A172 (cell line): ENCODE measurements at regions not wholly inside any gene's neighbourhood (a gene's known extent, or its start where the extent isn't known, plus 50 kb on each side); places are given as distances from the start of the nearest gene placed in this dataset.

Experiments used
- DNase-seq: peaks from one replicate; pipeline ENCODE4 v3.0.0-alpha.2; 2015; ENCODE audit warnings: low spot score

DNA sequence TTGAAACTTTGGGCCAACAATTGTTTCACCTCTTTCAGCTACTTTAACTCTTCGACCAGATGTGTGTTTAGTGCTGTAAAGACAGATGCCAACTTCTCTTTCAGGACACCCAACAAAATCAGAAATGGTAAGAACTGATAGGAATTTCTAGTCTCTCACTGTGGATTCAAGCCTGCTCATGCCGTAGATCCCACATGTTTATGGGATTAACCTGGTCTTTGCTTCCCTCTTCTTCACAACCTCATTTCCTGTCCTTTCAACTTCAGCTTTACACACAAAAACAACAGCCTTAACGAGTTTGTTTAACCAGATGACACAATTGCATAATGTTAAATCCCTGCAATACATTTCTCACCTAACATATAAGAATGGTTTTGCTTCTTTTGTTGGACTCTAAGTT is 1031.9 kb upstream of the LRFN5 start:
- DNase-seq = no peak

- no peak for DNase-seq
These were observed 1081.4 kb upstream of the LRFN5 start for GRCh38 chr14:40525314-40525713.

- DNase-seq = no peak
These were observed 1083.6 kb upstream of the LRFN5 start for GRCh38 chr14:40523123-40523522.

DNA sequence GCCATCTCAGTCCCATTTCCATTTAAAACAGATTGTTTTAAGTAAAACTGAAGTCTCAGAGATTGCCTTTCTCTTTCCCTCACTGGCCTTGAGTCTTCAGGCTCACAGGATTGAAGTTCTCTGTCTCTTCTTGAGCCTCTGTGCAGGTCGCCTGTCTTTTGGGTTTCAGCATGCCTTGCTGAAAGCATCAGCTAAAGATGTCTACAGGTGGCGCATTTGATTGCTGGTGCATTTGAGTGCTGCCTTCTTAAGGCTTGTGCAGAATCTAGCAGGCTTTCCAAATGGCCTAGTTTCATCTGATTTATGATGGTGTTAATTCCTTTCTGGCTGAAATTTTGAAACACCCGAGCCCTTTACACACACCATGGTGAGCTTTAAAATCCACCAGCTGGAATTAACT is 1062.2 kb upstream of the FBXO33 start:
- no peak for DNase-seq

GRCh38 chr14:40487824-40488223 is 1055.6 kb upstream of the FBXO33 start:
- no peak for DNase-seq

GRCh38 chr14:40485688-40486087 is 1053.5 kb upstream of the FBXO33 start:
- no peak for DNase-seq

GRCh38 chr14:40476005-40476404 is 1043.8 kb upstream of the FBXO33 start:
- no peak for DNase-seq

- DNase-seq = no peak
These were observed 1035.7 kb upstream of the FBXO33 start for GRCh38 chr14:40467969-40468368.

- DNase-seq = no peak
These were observed 1032.3 kb upstream of the FBXO33 start for GRCh38 chr14:40464531-40464930.

GRCh38 chr14:40463886-40464285 is 1031.7 kb upstream of the FBXO33 start:
- no peak for DNase-seq

DNA sequence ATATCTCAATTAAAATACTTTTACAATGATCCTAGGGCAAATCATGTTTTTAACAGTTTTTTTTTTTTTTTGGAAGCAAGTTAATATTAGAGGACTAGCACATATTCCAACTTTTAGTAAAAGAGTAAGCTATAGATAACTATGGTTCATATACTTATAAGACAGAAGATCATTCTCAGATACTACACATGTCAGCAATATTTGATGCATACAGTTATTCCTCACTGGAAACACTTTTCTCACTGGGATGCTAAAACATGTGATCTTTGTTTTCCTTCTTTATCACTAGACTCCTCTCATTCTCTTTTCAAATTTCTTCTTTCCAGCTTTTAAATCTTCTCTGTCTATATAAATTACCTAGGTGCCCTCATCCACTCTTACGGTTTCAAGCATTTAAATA is 1020.4 kb upstream of the FBXO33 start:
- DNase-seq = no peak

DNA sequence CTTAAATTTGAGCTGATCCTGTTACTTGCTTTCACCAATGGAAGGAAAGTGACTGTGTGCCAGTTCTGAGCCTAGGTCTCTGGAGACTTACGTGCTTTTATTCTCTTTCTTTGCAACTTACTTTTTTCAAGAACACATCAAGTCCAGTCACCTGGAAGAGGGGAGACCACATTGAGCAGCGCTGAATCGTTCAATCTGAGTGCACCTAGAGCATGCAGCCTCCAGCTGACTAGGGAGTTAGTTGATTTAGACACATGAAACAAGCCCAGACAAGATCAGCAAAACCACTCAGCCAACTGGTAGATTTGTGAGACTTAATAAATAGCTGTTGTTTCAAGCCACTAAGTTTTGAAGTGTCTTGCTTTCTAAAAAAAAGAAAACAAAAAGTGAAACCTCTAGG is 1014.8 kb upstream of the FBXO33 start:
- no peak for DNase-seq

DNA sequence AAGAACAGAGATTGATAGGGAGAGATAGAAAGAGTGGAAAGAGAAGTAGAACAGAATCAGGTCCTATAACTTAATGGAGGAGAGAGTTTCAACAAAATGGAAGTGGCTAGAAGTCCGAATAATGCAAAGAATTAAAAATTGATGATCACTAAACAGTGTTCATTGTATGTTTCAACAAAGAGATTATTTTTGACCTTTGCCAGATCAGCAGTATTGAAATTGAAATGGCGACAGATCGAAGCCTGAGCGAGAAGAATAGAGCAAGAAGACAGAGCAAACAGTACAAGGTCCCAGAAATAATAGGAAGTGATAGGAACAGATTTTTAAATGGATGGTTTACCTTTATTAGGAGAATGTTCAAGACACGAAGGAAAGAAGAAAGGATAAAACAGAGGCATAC is 1012.8 kb upstream of the FBXO33 start:
- DNase-seq = no peak

DNA sequence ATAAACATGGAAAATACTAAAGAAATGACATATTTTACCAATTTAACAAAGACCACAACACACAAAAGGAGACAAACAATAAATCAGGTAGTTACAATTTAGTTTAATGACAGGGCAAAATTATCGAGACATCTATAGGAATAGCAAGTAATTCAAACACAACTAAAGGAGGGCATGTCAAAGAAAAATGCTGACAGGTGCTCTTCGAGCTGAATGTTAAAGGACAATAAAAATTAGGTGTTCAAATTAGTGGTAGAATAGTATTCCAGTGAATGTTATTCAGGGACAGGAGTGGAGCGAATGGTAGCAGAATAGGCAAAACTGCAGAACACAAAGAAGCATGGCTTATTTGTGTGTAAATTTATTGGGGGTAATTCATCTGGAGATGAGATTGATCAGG is 1004.3 kb upstream of the FBXO33 start:
- no peak for DNase-seq

DNA sequence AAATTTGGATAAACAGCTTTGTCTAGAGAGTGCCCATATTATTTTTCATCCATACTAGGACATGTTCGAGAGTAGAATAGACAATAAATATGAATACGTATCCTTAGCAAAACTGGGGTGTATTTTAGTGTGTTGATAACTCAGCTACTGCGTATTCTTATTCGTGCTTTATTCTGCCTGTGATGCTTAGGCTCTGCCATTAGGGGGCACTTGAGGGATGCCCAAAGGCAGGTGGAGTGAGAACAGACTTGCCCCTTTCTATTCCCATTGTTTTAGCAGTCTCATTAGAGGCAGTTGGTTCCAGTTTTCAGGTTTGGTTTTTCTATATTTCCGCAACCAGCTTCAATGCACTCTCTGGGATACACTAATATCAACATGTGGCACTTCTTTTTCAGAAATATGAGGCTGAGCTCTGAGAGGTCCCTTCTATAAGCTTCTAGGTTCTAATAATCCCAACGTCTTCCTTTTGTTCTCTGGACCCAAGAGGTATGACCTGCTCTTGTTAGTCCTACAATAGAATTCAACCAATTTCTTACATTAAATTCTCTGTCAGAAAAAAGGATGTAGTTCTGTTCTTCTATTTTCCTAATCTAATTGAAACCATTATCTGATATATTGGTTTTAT is 985.7 kb upstream of the FBXO33 start:
- DNase-seq = peak; percentile 47

DNA sequence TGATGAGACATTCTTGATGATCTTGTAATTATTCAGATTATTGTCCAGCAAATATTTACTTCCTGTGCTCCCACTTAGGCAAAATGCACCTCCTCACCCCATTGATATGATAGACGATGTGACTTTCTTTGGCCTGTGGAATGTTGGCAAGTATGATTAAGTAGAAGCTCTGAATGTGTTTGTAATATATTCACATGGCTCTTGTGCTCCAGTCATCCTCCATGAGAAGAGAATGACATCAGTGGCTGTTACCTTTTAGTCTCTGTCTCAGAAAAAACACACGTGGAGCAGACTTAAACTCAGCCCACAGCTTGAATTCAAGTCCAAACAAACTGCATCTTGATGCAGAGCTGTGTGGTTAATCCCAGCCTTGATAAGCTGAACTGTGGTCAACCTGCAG is 984.3 kb upstream of the FBXO33 start:
- DNase-seq = no peak

DNA sequence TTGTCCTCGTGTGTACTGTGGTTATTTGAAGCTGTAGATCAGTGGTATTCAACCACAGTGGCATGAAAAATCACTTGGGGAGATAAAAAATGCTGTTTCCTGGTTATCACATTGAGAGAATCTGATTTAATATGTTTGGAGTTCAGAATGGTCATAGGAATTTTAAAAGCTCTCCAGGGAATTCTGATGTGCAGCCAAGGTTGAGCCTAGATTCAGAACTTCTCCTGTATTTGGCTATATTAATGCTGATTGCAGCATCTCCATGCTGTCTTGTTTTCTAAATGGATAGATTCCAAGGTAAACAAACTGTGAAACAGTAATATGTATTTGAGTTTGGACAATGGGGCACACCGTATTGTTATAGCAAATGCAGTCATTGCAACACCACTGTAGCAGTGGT is 982.2 kb upstream of the FBXO33 start:
- DNase-seq = no peak

DNA sequence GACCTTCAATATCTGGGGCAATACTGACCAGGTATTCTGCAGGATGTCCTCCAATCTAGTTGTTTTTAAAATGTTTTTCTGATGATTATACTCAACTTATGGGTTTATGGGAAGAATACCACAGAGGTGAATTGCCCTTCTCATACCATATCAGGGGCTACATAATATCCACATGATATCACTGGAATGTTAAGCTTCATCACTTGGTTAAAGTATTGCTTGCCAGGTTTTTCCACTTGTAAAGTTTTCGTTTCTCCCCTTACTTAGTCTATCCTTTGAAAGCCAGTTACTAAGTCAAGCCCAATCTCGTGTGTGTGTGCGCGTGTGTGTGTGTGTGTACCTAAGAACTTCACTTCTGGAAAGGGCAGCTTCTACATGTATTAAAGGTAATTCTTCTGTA is 980.9 kb upstream of the FBXO33 start:
- DNase-seq = peak; percentile 5

GRCh38 chr14:40410708-40411107 is 978.5 kb upstream of the FBXO33 start:
- DNase-seq = no peak

GRCh38 chr14:40402957-40403356 is 970.7 kb upstream of the FBXO33 start:
- no peak for DNase-seq

DNA sequence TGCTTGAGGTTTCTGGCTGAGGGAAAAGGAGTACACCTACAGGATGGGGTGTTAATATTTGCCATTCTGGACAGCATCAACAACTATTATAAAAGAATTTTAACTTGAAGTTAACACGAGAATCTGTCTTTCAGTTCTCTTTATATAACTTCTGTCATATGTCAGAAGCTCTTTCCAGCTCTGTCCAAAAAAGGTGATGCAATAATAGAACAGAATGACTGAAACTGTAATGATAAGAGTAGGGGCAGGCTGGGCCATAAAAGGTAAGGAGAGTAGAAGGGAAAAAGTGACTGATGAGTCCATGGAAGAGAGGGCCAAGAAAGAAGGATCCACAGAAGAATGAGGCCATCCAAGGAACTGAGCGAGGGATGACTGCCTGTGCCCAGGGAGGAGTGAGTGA is 966.7 kb upstream of the FBXO33 start:
- DNase-seq = no peak

GRCh38 chr14:40394634-40395340 is 962.6 kb upstream of the FBXO33 start:
- DNase-seq = no peak

DNA sequence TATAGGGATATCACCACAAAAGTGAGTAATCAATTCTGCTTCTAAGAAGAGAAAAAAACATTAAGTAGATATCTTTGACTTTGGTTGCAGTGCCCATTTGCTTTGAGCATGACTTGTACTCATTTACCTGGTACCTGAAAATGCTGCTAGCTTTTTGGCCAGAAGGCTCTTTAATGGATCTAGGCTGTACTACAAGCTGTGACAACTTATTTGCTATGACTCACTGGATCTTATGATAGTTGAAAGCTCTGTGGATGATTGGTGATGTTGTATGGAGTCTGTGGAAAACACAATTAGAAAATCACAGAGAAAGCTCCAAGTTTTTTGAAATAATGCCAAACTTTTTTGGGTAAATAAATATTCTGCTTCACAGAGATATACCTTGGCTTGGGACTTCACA is 960.9 kb upstream of the FBXO33 start:
- no peak for DNase-seq

DNA sequence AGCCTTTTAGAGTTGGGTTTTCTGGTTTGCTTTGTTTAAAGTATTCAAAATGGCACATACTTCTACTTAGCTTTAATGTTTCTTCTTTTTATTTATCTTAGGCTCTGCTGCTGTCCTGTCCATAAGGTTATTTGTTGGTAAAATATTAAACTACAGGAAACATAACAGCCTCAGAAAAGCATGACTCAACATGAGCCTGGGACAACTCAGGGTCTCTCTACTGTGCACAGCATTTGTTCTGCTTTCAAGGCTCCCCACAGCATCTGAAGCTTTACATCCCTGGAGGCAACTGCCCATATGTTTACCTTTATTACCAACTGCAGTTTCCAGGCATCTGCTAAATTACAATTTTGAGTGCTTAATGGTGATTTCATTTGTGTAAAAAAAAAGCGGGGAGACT is 954.2 kb upstream of the FBXO33 start:
- DNase-seq = no peak
